B cell (primary cell): ENCODE measurements at regions not wholly inside any gene's neighbourhood (a gene's known extent, or its start where the extent isn't known, plus 50 kb on each side); places are given as distances from the start of the nearest gene placed in this dataset.

ENCODE experiments used
- CTCF ChIP-seq: fragments of 200-600 bp; IDR thresholded peaks from one replicate; pipeline ENCODE4 v1.8.0; 2022; ENCODE audit warnings: antibody characterized with exemption, mild to moderate bottlenecking
- EZH2 ChIP-seq: IDR thresholded peaks from 2 replicates; pipeline ENCODE4 v1.6.1; 2012; ENCODE audit warnings: borderline replicate concordance, low read depth, mild to moderate bottlenecking, moderate library complexity, low read length; ENCODE audit not compliant: insufficient read depth, poor library complexity, severe bottlenecking

DNA sequence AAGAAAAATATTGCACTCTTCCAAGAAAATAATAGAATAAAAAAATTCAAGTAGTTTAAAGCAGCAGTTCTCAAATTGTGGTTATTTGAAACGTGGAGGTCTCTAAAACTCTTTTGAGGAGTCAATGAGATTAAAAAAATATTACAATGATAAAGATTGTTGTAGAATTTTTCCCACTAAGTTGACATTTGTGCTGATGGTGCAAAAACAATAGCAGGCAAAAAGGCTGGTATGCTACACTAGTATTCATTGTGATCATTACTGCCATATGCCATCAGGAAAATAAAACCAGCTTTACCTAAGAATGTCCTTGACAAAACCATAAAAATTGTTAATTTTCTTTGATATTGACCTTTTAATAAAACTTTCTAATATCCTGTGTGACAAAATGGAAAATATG lies 505.2 kb upstream of the ANO5 start:
- TF ChIP-seq EZH2, result no peak
- TF ChIP-seq CTCF, result no peak
